H1 (cell line): ENCODE measurements at regions not wholly inside any gene's neighbourhood (a gene's known extent, or its start where the extent isn't known, plus 50 kb on each side); places are given as distances from the start of the nearest gene placed in this dataset.

ENCODE experiments used
- CTCF ChIA-PET: fragments of 300-600 bp; sonication (Branson Sonifier 250); formaldehyde crosslinking; loops from one replicate; lab custom pipeline; 2021; ENCODE audit not compliant: partially characterized antibody; lab: Charles Lee
- POLR2A ChIA-PET: fragments of 300-600 bp; sonication (Branson Sonifier 250); formaldehyde crosslinking; loops from one replicate; lab custom pipeline; 2021; ENCODE audit warnings: inconsistent platforms; ENCODE audit not compliant: partially characterized antibody; lab: Charles Lee
- DNase-seq, 2 experiments: peaks; one replicate each; pipeline versions ENCODE4 v3.0.0 to v3.0.0-alpha.2; 2010 to 2022; ENCODE audit warnings: low spot score in 2 of 2, low read depth in 1 of 2, mixed read lengths in 1 of 2
- FAIRE-seq: peaks from 2 replicates; lab custom pipeline; 2011; peaks lifted over from hg19 to GRCh38; lab: Jason Lieb, UNC
- H2AFZ ChIP-seq: 2 replicates; pipeline ENCODE4 v1.8.1; 2012; ENCODE audit warnings: low read length, inconsistent platforms
- H2AK5ac ChIP-seq: 2 replicates; pipeline ENCODE4 v1.6.1; 2013; ENCODE audit warnings: low read depth, low read length
- H2BK120ac ChIP-seq: replicated peaks from 2 replicates; pipeline ENCODE3; 2013; ENCODE audit warnings: low read depth, low read length, inconsistent platforms
- H2BK12ac ChIP-seq: 2 replicates; pipeline ENCODE4 v1.6.1; 2013; ENCODE audit warnings: low read depth, low read length
- H2BK15ac ChIP-seq: 2 replicates; pipeline ENCODE4 v1.6.1; 2013; ENCODE audit warnings: low read length
- H2BK20ac ChIP-seq: 2 replicates; pipeline ENCODE4 v1.6.1; 2013; ENCODE audit warnings: low read length
- H2BK5ac ChIP-seq: 2 replicates; pipeline ENCODE4 v1.6.1; 2013; ENCODE audit warnings: low read depth, low read length
- H3K14ac ChIP-seq: 2 replicates; pipeline ENCODE4 v1.6.1; 2013; ENCODE audit warnings: inconsistent platforms; ENCODE audit not compliant: insufficient read length
- H3K18ac ChIP-seq: 2 replicates; pipeline ENCODE4 v1.6.1; 2013; ENCODE audit warnings: low read length; ENCODE audit errors: extremely low read depth
- H3K23ac ChIP-seq: 2 replicates; pipeline ENCODE4 v1.6.1; 2013; ENCODE audit warnings: inconsistent platforms; ENCODE audit not compliant: insufficient read length
- H3K23me2 ChIP-seq: 2 replicates; pipeline ENCODE4 v1.6.1; 2013; ENCODE audit warnings: low read depth, low read length
- H3K27ac ChIP-seq: 2 replicates; pipeline ENCODE4 v1.6.1; 2011; ENCODE audit warnings: low read depth, low read length, inconsistent platforms
- H3K27me3 ChIP-seq, 4 experiments: replicated peaks in 1 of 4; 1 replicate in 1 of 4; 2 replicates in 3 of 4; pipeline versions ENCODE4 v1.6.1 to v1.8.1; 2011 to 2013; ENCODE audit warnings: low read length in 3 of 4, mild to moderate bottlenecking in 3 of 4, inconsistent platforms in 2 of 4, mixed read lengths in 2 of 4, moderate library complexity in 1 of 4; ENCODE audit not compliant: control insufficient read depth in 3 of 4, insufficient read depth in 3 of 4; ENCODE audit errors: extremely low read depth in 1 of 4
- H3K36me3 ChIP-seq, 4 experiments: 2 replicates each; pipeline versions ENCODE4 v1.6.1 to v1.8.1; 2011 to 2013; ENCODE audit warnings: mild to moderate bottlenecking in 4 of 4, low read length in 3 of 4, moderate library complexity in 2 of 4, control low read depth in 1 of 4, inconsistent platforms in 1 of 4; ENCODE audit not compliant: insufficient read depth in 4 of 4, control insufficient read depth in 2 of 4
- H3K4ac ChIP-seq: replicated peaks from 2 replicates; pipeline ENCODE3; 2013; ENCODE audit warnings: low read length, low read depth, mixed read lengths, inconsistent platforms; ENCODE audit not compliant: insufficient read length
- H3K4me1 ChIP-seq, 4 experiments: replicated peaks in 1 of 4; 1 replicate in 1 of 4; 2 replicates in 3 of 4; pipeline versions ENCODE4 v1.6.1 to v1.8.1; 2011 to 2013; ENCODE audit warnings: low read length in 3 of 4, inconsistent platforms in 2 of 4, mixed read lengths in 1 of 4; ENCODE audit not compliant: insufficient read depth in 4 of 4, control insufficient read depth in 3 of 4
- H3K4me2 ChIP-seq, 2 experiments: 2 replicates each; pipeline versions ENCODE4 v1.6.1 to v1.8.1; 2011 to 2013; ENCODE audit warnings: low read depth in 2 of 2, low read length in 2 of 2, control low read depth in 1 of 2, inconsistent platforms in 1 of 2, mild to moderate bottlenecking in 1 of 2; ENCODE audit not compliant: insufficient read depth in 1 of 2
- H3K4me3 ChIP-seq, 4 experiments: fragments of 200-600, 300-600 bp in 1 of 4; sonication (generic), shearing (Covaris generic), sonication (Bioruptor Twin) in 1 of 4; 2 replicates each; pipeline versions ENCODE4 v1.5.1 to v1.8.1; 2011 to 2016; ENCODE audit warnings: low read length in 4 of 4, low read depth in 3 of 4, control low read depth in 2 of 4, inconsistent platforms in 2 of 4, mild to moderate bottlenecking in 2 of 4, mixed read lengths in 1 of 4, moderate library complexity in 1 of 4; ENCODE audit not compliant: insufficient read depth in 2 of 4; ENCODE audit errors: extremely low read depth in 1 of 4
- H3K56ac ChIP-seq: replicated peaks from 2 replicates; pipeline ENCODE3; 2013; ENCODE audit warnings: low read depth, mild to moderate bottlenecking, mixed read lengths, low read length, inconsistent platforms; ENCODE audit not compliant: insufficient read length
- H3K79me1 ChIP-seq: 2 replicates; pipeline ENCODE4 v1.6.1; 2013; ENCODE audit warnings: low read depth, low read length, control low read depth
- H3K79me2 ChIP-seq, 2 experiments: 2 replicates each; pipeline versions ENCODE4 v1.6.1 to v1.8.1; 2012 to 2013; ENCODE audit warnings: low read length in 2 of 2, mild to moderate bottlenecking in 2 of 2, inconsistent platforms in 1 of 2; ENCODE audit not compliant: insufficient read depth in 2 of 2, control insufficient read depth in 1 of 2
- H3K9ac ChIP-seq, 4 experiments: replicated peaks in 1 of 4; 1 replicate in 1 of 4; 2 replicates in 3 of 4; pipeline versions ENCODE4 v1.6.1 to v1.8.1; 2011 to 2013; ENCODE audit warnings: low read depth in 3 of 4, low read length in 3 of 4, control low read depth in 2 of 4, mild to moderate bottlenecking in 2 of 4, moderate library complexity in 2 of 4, inconsistent platforms in 1 of 4; ENCODE audit errors: extremely low read depth in 1 of 4
- H3K9me3 ChIP-seq, 2 experiments: 2 replicates each; pipeline versions ENCODE4 v1.6.1 to v1.8.1; 2012 to 2013; ENCODE audit warnings: mild to moderate bottlenecking in 2 of 2, moderate library complexity in 2 of 2, control low read depth in 1 of 2, inconsistent platforms in 1 of 2, low read depth in 1 of 2, low read length in 1 of 2, mixed read lengths in 1 of 2; ENCODE audit not compliant: insufficient read depth in 2 of 2
- H4K20me1 ChIP-seq, 2 experiments: replicated peaks in 1 of 2; 2 replicates each; pipeline versions ENCODE3 to v1.8.1; 2011 to 2013; ENCODE audit warnings: inconsistent platforms in 2 of 2, low read length in 2 of 2, mild to moderate bottlenecking in 1 of 2; ENCODE audit not compliant: insufficient read depth in 2 of 2, control insufficient read depth in 1 of 2
- H4K5ac ChIP-seq: 2 replicates; pipeline ENCODE4 v1.6.1; 2013; ENCODE audit warnings: low read length, low read depth, mixed read lengths, inconsistent platforms; ENCODE audit not compliant: insufficient read length
- H4K8ac ChIP-seq: 2 replicates; pipeline ENCODE4 v1.8.0; 2013; ENCODE audit warnings: mild to moderate bottlenecking, moderate library complexity, low read length, inconsistent platforms; ENCODE audit not compliant: insufficient read depth; ENCODE audit errors: extremely low read depth
- H4K91ac ChIP-seq: replicated peaks from 2 replicates; pipeline ENCODE3; 2013; ENCODE audit warnings: low read length, mixed read lengths, inconsistent platforms; ENCODE audit not compliant: insufficient read length
- TAF7 ChIP-seq: optimal IDR thresholded peaks from 2 replicates; pipeline ENCODE3; 2011; ENCODE audit warnings: low read depth, mild to moderate bottlenecking, inconsistent platforms, low read length, moderate library complexity, borderline replicate concordance
- WGBS, 2 experiments: shearing (Covaris generic) in 1 of 2; methylation state at CpG; one replicate each; pipeline versions ENCODE4 v1.1.6 to v1.1.7; 2013 to 2015; ENCODE audit warnings: low lambda C conversion rate in 2 of 2, mixed read lengths in 2 of 2, inconsistent platforms in 1 of 2, low coverage in 1 of 2, missing lambda C conversion rate in 1 of 2; ENCODE audit not compliant: insufficient replicate concordance in 2 of 2, insufficient coverage in 1 of 2, insufficient read length in 1 of 2; ENCODE audit errors: extremely low coverage in 1 of 2, missing lambda C conversion rate in 1 of 2; 5-methylcytosine and 5-hydroxymethylcytosine counted together
- TF ChIP-seq, protein P1 (sequence below): IDR thresholded peaks from 2 replicates; pipeline ENCODE4 v1.6.1; 2011; ENCODE audit warnings: low read length, improper control_type of control experiment

DNA sequence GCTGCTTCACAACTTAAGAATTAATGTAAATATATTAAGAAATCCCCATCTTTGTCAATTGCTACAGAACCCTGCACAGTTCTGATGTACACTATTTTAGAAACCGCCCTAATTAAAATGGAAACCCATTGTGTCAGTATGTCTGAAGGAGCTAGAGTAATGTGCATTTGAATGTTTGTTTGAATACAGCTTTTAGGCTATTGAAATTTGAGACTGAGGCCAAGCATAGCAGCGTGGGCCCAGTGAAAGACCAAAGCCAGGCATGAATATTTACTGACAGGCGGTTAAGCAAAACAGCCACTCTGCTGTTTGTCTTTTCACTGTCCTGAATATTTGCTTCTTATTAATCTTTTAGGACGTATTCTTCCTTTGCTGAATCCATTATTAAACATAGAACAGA lies 252.3 kb downstream of the IZUMO3 start:
- H4K8ac ChIP-seq, result no peak overlapping the region
- no peaks in the 10 kb centered on the region for H3K79me2 ChIP-seq
- H4K20me1 ChIP-seq, result no peaks in the 10 kb centered on the region
- no peaks in the 10 kb centered on the region for H3K27me3 ChIP-seq
- no peak overlapping the region for H2BK12ac ChIP-seq
- no peak overlapping the region for H2AFZ ChIP-seq
- H3K14ac ChIP-seq, result no peak overlapping the region
- no peak overlapping the region for H2BK5ac ChIP-seq
- H3K4me2 ChIP-seq, result peak overlapping the region; percentile 30 to 33; a peak in 2 of 4 replicates
- H2BK120ac ChIP-seq, result no peak overlapping the region
- H3K27ac ChIP-seq, result no peak overlapping the region
- ChIA-PET POLR2A (no interaction called here), CTCF (no interaction called here)
- peaks cover 0 to 9% (median 2%) of the 10 kb centered on the region in 4 experiments; a peak in 3 of 7 replicates for H3K4me1 ChIP-seq
- no peak overlapping the region for H3K9ac ChIP-seq
- peaks cover 7 to 13% of the 10 kb centered on the region in 2 experiments; a peak in 2 of 4 replicates for H3K9me3 ChIP-seq
- H3K23me2 ChIP-seq, result no peaks in the 10 kb centered on the region
- no peak overlapping the region for H3K18ac ChIP-seq
- no peaks in the 10 kb centered on the region for H3K79me1 ChIP-seq
- DNase-seq, result no peak
- peaks cover 0 to 4% (median 0%) of the 10 kb centered on the region in 4 experiments; a peak in 2 of 8 replicates for H3K36me3 ChIP-seq
- H4K5ac ChIP-seq, result peak overlapping the region; percentile 39
- no peak overlapping the region for H2AK5ac ChIP-seq
- peak overlapping the region in 1 of 4 experiments; percentile 33; a peak in 1 of 8 replicates for H3K4me3 ChIP-seq
- no peak overlapping the region for H3K56ac ChIP-seq
- FAIRE-seq, result peak; percentile 50
- H3K23ac ChIP-seq, result no peak overlapping the region
- H2BK20ac ChIP-seq, result no peak overlapping the region
- H4K91ac ChIP-seq, result no peak overlapping the region
- no peak overlapping the region for H3K4ac ChIP-seq
- H2BK15ac ChIP-seq, result no peak overlapping the region
- 10% methylated on average over 4 of the region's 4 CpGs; no CpG with 5 or more reads in 1 of the 2 experiments for WGBS, 2 experiments
- TF ChIP-seq, protein P1, sequence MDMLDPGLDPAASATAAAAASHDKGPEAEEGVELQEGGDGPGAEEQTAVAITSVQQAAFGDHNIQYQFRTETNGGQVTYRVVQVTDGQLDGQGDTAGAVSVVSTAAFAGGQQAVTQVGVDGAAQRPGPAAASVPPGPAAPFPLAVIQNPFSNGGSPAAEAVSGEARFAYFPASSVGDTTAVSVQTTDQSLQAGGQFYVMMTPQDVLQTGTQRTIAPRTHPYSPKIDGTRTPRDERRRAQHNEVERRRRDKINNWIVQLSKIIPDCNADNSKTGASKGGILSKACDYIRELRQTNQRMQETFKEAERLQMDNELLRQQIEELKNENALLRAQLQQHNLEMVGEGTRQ, result no peak
- TF ChIP-seq TAF7, result peak; percentile 82
